PFSK-1 (cell line): ENCODE measurements at regions not wholly inside any gene's neighbourhood (a gene's known extent, or its start where the extent isn't known, plus 50 kb on each side); places are given as distances from the start of the nearest gene placed in this dataset.

Experiments
- POLR2AphosphoS5 ChIP-seq: IDR thresholded peaks from 2 replicates; pipeline ENCODE4 v1.6.1; 2012; ENCODE audit warnings: low read depth, mild to moderate bottlenecking, control low read depth, low read length, moderate library complexity
- REST ChIP-seq, 2 experiments: IDR thresholded peaks; 2 replicates each; pipeline versions ENCODE4 v1.6.1 to v1.8.0; 2011 to 2012; ENCODE audit warnings: low read depth in 2 of 2, low read length in 2 of 2, control low read depth in 1 of 2, inconsistent platforms in 1 of 2, mild to moderate bottlenecking in 1 of 2, moderate library complexity in 1 of 2; ENCODE audit not compliant: insufficient read depth in 1 of 2
- TAF1 ChIP-seq: IDR thresholded peaks from 2 replicates; pipeline ENCODE4 v1.6.1; 2012; ENCODE audit warnings: low read length, control low read depth, borderline replicate concordance; ENCODE audit not compliant: insufficient read depth

- TF ChIP-seq POLR2AphosphoS5 (no peak), REST (IDR thresholded peaks at IDR 0.05; ENCODE audit: insufficient read depth in 1 of 2, low read depth in 2 of 2, low read length in 2 of 2) (no peak), TAF1 (no peak)
Observed at GRCh38 chr14:96693252-96693820, 103.8 kb upstream of the VRK1 start.
